ENCODE measurements at regions not wholly inside any gene's neighbourhood (a gene's known extent, or its start where the extent isn't known, plus 50 kb on each side); places are given as distances from the start of the nearest gene placed in this dataset.

DNA sequence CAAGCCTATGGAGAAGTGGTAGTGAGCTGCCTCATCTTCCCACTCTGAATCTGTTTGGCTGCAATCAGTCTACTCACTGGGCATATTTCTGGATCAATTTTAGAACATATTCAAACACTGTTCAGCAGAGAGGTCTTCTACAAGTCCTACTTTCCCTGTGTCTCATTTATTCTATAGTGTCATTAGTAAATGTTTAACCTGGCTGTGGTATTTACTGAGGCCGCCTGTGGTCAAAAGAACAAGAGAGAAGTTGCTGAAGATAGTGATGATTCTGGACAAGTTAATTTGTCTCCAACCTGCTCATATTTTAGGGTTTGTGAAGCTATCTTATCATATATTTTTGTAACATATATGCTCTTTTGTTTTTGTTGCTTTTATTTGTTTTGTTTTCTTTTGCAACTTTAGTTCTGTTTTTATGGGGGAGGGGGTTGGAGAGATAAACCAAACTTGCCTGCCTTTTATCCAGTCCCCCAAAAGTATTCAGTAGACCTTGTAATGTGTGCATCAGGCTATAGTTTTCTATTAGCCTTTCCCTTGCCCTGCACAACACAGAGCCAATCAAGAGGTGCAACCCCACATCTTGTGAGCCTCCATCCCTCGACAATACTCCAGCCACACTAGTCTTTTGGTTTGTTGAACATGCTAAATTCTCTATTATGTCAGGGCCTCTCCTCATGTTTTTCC is 362.8 kb upstream of the MBL2 start:
- intact Hi-C loops (cut with DNase I), result no loop called here
- ATAC-seq (no peak), DNase-seq (ENCODE audit: low spot score) (no peak)

DNA sequence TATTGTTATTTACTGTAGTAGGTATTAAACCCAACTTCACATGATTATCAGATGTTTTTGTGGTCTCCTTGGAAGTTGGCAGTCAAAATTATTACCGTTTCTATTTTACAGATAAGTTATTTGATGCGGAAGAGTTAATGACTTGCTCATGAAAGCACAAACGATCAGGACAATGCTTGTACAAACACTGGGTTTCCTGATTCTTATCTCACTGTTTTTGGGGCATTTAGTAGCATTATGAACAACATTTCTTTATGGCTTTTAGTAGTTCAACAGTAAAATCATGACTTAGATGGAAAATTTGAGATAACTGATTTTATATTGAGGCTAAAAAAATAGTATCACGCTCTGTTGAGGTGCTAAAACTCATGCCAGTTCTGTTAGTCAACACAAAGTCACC is 361.5 kb upstream of the MBL2 start:
- no peak for ATAC-seq

DNA sequence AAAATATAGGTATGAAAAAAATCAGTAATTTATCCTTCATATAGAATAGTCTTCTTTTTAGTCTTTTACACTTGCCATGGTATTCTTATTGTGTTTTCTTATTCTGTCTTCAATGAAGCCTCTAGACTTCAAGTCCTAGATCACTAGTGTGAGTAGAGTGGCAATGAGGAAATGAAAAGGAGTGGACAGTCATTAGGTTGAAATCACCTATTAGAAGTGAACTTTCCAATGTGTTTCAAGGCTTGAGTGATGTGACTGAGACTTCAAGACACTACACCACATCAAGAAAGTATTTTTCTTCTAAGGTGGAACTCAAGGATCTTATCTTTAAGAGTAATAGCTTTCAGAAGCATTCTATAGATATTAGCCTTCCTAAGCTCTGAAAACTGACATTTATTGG is 357.8 kb upstream of the MBL2 start:
- DNase-seq (ENCODE audit: low spot score), result no peak
- intact Hi-C loops (cut with DNase I), result no loop called here
- no peak for ATAC-seq

More for the DNA sequence above, 361.5 kb upstream of the MBL2 start:
- intact Hi-C loops (cut with DNase I), result no loop called here
- no peak for DNase-seq (ENCODE audit: low spot score)

GRCh38 chr10:53127686-53128085 is 355.1 kb upstream of the MBL2 start:
- intact Hi-C loops (cut with DNase I), result no loop called here
- no peak for ATAC-seq
- no peak for DNase-seq (ENCODE audit: low spot score)

GRCh38 chr10:53123311-53123710 is 350.7 kb upstream of the MBL2 start:
- intact Hi-C loops (cut with DNase I), result no loop called here
- no peak for DNase-seq (ENCODE audit: low spot score)
- no peak for ATAC-seq

DNA sequence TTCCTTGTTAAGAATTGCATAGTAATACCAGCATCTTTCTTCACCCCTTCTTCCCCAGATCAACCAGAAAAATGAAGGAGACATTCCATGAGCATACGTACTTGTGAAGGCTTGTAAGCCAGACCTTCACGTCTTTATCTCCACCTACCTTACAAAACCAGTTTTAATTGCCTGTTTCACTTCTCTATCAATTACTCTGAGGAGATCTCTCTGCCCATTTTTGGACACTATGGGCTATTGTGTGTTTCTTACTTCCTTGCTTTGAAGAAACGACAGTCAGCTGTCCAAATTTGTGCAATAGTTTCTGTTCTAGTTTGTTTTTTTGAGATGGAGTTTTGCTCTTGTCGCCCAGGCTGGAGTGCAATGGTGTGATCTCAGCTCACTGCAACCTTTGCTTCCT is 349.7 kb upstream of the MBL2 start:
- ATAC-seq (no peak), DNase-seq (ENCODE audit: low spot score) (no peak)
- intact Hi-C loops (cut with DNase I), result no loop called here

- ATAC-seq (no peak), DNase-seq (ENCODE audit: low spot score) (no peak)
- intact Hi-C loops (cut with DNase I), result no loop called here
These were observed 343.1 kb upstream of the MBL2 start for GRCh38 chr10:53115660-53116059.

DNA sequence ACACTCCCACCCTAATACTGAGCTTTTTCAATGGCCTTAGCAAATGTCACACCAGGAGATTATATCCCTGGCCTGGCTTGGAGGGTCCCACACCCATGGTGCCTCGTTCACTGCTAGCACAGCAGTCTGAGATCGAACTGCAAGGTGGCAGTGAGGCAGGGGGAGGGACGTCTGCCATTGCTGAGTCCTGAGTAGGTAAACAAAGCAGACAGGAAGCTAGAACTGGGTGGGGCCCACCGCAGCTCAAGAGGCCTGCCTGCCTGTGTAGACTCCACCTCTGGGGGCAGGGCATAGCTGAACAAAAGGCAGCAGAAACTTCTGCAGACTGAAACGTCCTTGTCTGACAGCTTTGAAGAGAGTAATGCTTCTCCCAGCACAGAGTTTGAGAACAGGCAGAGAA is 338.9 kb upstream of the MBL2 start:
- no peak for ATAC-seq
- intact Hi-C loops (cut with DNase I), result no loop called here
- DNase-seq (ENCODE audit: low spot score), result no peak

- intact Hi-C loops (cut with DNase I), result no loop called here
These were observed 336.7 kb upstream of the MBL2 start for GRCh38 chr10:53109320-53109719.

DNA sequence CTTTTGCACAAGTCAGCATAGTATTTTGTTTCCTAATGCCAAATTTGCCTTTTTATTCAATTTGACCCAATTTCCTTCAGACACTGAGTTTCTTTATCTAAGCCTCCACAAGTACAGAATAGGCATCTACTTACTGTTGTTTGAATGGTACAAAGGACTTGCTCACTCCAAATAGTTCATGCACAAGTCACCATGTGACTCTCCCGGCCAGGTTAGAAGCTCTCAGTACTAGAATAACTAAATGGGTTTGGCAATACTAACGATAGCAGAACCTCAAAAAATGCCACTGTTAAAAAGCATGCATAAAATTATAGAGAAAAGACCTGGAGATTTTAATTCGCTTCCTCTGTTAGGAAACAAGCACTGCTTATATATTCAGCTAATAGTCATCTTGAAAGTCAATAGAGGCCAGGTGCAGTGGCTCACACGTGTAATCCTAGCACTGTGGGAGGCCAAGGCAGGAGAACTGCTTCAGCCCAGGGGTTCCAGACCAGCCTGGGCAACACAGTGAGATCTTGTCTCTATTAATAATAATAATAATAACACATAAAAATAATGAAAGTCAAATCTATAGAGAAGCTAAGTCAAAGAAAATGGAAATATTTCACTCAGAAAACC is 335.8 kb upstream of the MBL2 start:
- ATAC-seq, result no peak
- DNase-seq (ENCODE audit: low spot score), result no peak
- intact Hi-C loops (cut with DNase I), result no loop called here

More at GRCh38 chr10:53109320-53109719, 336.7 kb upstream of the MBL2 start:
- ATAC-seq (no peak), DNase-seq (ENCODE audit: low spot score) (no peak)

DNA sequence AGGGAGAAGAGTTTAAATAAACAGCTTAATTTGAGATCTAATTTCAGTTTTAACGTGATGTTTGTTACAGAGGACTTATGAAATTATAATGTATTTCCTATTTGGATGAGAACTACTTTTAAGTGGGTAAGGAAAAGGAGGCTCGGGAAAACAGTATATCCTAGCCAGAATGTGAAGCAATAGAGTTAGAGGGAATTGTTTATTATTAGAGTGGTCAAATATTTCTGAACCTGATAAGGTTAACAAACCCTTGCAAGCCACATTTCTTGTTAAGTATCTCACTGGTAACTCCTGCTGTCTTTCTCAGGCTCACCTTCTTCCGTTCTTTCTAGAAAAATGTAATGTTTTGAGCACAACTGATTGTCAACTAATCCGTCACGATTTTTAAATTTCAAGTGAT is 335.1 kb upstream of the MBL2 start:
- no peak for ATAC-seq
- no peak for DNase-seq (ENCODE audit: low spot score)
- intact Hi-C loops (cut with DNase I), result no loop called here

GRCh38 chr10:53102424-53102823 is 329.8 kb upstream of the MBL2 start:
- ATAC-seq, result no peak
- DNase-seq (ENCODE audit: low spot score), result no peak
- intact Hi-C loops (cut with DNase I), result no loop called here

GRCh38 chr10:53093878-53094277 is 321.3 kb upstream of the MBL2 start:
- no peak for DNase-seq (ENCODE audit: low spot score)
- no peak for ATAC-seq

DNA sequence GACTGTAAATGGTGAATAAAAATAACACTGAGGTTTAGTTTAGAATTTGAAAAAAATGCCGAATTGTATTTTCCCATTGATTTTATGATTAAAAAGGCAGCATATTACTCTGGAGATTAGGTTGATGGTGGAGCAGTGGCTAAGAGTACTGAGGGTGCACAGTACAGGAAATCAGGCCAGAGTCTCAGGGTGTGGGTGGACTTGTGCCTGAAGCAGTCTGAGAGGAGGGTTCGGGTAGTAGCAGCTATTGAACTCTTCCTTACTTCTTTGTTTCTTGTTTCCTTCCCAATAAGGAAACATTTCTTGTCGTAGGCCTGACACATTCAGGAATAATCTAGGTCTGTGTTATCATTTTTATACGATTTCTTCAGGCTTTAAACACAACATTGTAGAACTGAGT is 319.0 kb upstream of the MBL2 start:
- intact Hi-C loops (cut with DNase I), result no loop called here
- DNase-seq (ENCODE audit: low spot score) (no peak), ATAC-seq (no peak)

More at GRCh38 chr10:53093878-53094277, 321.3 kb upstream of the MBL2 start:
- intact Hi-C loops (cut with DNase I), result no loop called here

DNA sequence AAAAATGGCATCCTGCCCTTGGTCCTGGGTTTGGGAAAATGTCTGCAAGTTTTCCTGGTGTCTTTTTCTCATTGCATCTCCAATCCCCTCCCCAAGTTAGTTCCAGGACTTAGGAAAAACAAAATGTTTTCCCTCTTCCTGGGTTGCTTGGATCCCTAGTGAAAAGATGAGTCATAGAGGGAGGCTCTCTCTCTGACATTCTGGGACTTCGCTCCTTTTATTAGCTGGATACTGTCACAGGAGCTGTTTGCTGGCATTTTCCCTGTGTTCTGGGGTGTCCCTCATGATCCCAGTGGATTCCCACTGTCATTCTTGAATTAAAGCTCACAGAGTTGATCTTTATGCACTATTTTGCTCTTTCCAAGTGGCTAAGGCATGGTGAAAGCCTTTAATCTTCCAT is 316.4 kb upstream of the MBL2 start:
- DNase-seq (ENCODE audit: low spot score) (no peak), ATAC-seq (no peak)
- intact Hi-C loops (cut with DNase I), result no loop called here

DNA sequence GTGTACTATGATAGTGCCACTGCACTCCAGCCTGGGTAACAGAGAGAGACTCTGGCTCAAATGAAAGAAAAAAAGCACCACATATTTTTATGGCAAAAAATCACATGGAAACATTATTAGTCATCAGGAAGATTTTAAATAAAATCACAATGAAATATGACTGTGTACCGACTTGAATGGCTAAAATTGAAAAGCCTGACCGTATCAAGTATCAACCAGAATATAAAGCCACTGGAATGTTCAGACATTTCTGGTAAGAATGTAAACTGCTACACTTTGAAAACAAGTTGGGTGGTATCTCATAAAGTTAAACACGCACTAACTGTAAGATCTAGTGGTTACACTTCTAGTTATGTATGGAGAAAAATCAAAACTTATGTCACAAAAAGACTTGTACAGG is 306.7 kb upstream of the MBL2 start:
- DNase-seq (ENCODE audit: low spot score), result no peak
- ATAC-seq, result no peak
- intact Hi-C loops (cut with DNase I), result no loop called here

DNA sequence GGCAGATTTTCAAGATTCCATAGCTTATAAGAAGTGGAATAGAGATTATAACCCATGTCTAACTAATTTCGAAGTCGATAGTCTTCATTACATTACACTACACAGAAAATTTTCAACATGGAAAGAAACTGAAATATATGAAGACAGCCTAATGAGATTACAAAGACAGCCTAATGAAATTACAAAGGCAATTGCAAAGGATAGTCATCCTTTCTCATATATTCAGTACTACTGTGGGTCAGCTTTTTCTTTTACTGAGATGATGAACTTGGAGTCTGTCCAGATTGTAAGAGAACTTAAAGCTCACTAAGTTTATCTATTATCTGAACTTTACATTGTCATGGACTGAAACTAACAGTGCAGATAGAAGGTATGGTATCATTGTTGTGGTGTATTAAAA is 304.4 kb upstream of the MBL2 start:
- DNase-seq (ENCODE audit: low spot score) (no peak), ATAC-seq (no peak)
- intact Hi-C loops (cut with DNase I), result no loop called here

- DNase-seq (ENCODE audit: low spot score) (no peak), ATAC-seq (no peak)
- intact Hi-C loops (cut with DNase I), result no loop called here
These were observed 302.9 kb upstream of the MBL2 start for GRCh38 chr10:53075469-53075868.

DNA sequence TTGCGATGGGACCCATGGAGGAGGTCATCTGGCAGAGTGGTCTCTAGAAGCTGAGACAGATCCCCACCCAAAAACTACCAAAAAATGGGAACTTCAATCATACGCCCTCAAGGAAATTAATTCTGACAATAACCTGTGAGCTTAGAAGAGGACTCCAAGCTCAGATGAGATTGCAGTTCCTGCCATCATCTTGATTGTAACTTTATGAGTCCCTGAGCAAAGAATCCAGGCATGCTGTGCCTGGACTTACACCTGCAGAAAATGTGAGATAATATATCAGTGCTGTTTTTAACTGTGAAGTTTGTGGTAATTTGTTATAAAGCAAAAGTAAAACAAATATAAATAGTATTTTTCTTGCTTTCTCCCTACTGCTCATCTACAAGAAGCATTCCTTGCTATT is 299.6 kb upstream of the MBL2 start:
- ATAC-seq (no peak), DNase-seq (ENCODE audit: low spot score) (no peak)
- intact Hi-C loops (cut with DNase I), result no loop called here

DNA sequence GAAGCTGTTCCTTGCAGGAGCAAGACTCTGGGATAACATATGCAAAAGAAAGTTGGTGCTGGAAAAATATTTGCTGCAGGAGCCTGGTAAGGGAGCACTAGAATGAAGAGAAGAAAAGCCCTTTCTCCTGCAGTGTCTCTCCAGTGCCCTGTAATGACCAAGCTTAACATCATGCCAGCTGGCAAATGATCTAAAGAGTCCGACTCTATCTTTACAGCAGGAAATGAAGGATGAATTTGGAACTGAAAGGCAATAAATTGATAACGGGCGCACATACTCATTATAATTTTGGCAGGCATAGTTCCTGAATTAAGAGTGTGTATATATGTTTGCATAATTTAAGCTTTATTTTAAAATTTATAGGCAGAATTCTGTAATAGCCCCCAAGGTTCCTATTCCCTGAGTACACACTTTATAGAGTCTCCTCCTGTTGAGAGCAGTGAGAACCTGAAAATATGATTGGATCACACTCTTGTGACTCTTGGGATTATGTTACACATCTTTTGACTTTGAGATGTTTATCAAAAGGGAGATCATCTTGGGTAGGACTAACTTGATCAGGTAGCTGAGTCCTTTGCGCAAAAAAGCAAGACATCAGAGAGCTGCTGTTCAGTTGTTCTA is 299.0 kb upstream of the MBL2 start:
- intact Hi-C loops (cut with DNase I), result no loop called here
- ATAC-seq (no peak), DNase-seq (ENCODE audit: low spot score) (no peak)

DNA sequence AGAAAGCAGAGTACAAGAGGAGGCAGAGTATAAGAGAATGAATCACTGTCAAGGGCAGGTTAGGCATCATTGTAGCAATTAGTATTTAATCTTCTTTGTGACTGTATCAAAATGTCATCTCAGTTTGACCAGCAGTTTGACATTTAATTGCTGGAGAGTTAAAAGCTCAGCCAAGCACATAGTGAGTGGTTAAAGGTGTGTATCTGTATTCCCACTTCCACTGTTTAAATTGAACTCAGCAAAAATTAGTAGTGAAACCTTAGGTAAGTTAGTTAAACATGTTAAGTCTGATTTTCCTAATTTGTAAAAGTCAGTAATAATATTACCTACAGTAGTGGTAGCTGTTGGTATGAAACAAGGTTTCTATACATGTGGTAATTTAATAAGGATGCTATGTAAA is 296.4 kb upstream of the MBL2 start:
- no peak for DNase-seq (ENCODE audit: low spot score)
- no peak for ATAC-seq
- intact Hi-C loops (cut with DNase I), result no loop called here

Data from sciatic nerve (tissue), 2 donors.